Neural cell (in vitro differentiated cells): ENCODE measurements at regions not wholly inside any gene's neighbourhood (a gene's known extent, or its start where the extent isn't known, plus 50 kb on each side); places are given as distances from the start of the nearest gene placed in this dataset.

Experiments used
- CTCF ChIP-seq: fragments of 450-650 bp; IDR thresholded peaks from 2 replicates; pipeline ENCODE4 v1.5.1; 2014; ENCODE audit warnings: antibody characterized with exemption, mild to moderate bottlenecking, moderate library complexity; ENCODE audit not compliant: poor library complexity, severe bottlenecking
- EP300 ChIP-seq: fragments of 450-650 bp; conservative IDR thresholded peaks from 2 replicates; pipeline ENCODE4 v1.6.1; 2014; ENCODE audit warnings: antibody characterized with exemption, mild to moderate bottlenecking, moderate library complexity; ENCODE audit not compliant: poor library complexity, severe bottlenecking
- EZH2 ChIP-seq: fragments of 200-600, 300-800 bp; shearing (Covaris generic), sonication (generic); IDR thresholded peaks from 2 replicates; pipeline ENCODE4 v1.6.1; 2014; ENCODE audit warnings: antibody characterized with exemption, low read length, borderline replicate concordance, mild to moderate bottlenecking; ENCODE audit not compliant: insufficient read depth, poor library complexity, severe bottlenecking
- POLR2AphosphoS5 ChIP-seq: IDR thresholded peaks from 2 replicates; pipeline ENCODE4 v1.6.1; 2012
- REST ChIP-seq: IDR thresholded peaks from 2 replicates; pipeline ENCODE4 v1.6.1; 2012; ENCODE audit warnings: borderline replicate concordance
- TAF1 ChIP-seq: IDR thresholded peaks from 2 replicates; pipeline ENCODE4 v1.6.1; 2012; ENCODE audit warnings: low read depth

DNA sequence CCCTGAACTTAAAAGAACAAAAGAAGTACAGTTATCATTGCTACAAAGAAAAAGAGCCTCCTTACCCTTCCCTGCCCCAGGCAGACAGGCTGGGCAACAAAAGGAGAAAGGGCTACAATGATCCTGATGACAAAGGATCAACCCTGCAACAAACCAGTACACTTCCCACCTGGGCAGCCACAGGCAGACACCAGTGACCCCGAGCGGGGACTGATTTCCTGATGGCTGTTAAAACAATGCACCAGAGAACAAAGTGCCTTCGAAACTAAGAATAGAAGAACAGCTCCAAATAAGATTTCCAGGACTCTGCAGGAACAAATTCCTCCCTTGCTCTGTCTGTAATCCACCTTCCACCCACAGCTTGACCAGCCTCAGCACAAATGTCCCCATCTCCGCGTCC is 106.3 kb upstream of the ARHGEF3 start:
- TF ChIP-seq REST (no peak), CTCF (no peak), EZH2 (no peak), POLR2AphosphoS5 (no peak), TAF1 (no peak), EP300 (no peak)
